ENCODE measurements at regions not wholly inside any gene's neighbourhood (a gene's known extent, or its start where the extent isn't known, plus 50 kb on each side); places are given as distances from the start of the nearest gene placed in this dataset.

DNA sequence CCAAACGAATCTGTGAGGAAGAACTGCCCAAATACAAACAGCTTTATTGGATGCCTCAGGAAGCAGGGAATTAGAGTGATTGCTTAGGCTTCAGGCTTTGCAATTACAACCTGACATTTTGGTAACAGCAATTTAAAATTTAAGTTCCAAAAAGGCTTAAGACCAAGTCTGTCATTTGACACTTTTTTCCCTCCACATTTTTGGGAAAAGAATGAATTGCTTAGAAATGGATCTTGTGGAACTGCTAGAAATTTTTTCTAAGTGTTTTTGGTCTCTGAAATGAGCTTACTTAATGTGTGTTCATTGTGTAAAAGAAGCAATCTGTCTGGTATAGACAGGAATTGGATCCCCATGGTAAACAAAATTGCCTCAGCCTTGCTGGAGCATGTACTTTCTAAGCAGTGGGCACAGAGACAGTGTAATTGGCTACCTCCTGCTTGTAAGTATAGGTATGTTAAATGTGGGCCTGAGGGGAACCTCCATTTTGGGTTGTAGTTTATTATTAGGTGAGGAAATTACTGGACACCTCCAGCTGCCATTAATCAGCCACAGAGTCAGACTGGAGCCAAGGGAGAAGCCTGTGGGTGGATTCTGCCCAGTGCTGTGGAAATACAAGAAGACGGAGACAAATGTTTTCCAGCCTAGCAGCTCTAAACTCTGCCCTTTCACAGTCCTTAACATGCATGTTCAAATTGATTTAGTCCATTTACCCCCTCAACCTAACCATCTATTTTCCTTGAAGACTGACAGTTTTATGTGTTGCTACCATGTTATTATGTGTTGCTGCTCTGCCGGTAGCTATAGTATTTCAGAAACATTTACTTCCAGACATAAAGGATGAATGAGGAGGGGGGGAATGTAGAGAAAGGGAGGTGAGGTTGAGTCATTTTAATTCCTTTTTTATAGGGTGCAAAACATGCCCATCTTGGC lies 473.0 kb downstream of the SPRY1 start:
- no peaks in the 10 kb centered on the region for H3K27me3 ChIP-seq (ENCODE audit: low read depth)
- no peaks in the 10 kb centered on the region for H3K9me3 ChIP-seq
- H3K4me1 ChIP-seq: no peaks in the 10 kb centered on the region
- DNase-seq: no peak
- no peaks in the 10 kb centered on the region for H3K36me3 ChIP-seq
- H3K27ac ChIP-seq: no peak overlapping the region
- TF ChIP-seq CTCF (IDR thresholded peaks at IDR 0.05): no peak
- H3K4me3 ChIP-seq: no peak overlapping the region
- ATAC-seq: peak in 1 of 2 donors; percentile 26
- intact Hi-C loops (cut with DNase I): no loop called here

DNA sequence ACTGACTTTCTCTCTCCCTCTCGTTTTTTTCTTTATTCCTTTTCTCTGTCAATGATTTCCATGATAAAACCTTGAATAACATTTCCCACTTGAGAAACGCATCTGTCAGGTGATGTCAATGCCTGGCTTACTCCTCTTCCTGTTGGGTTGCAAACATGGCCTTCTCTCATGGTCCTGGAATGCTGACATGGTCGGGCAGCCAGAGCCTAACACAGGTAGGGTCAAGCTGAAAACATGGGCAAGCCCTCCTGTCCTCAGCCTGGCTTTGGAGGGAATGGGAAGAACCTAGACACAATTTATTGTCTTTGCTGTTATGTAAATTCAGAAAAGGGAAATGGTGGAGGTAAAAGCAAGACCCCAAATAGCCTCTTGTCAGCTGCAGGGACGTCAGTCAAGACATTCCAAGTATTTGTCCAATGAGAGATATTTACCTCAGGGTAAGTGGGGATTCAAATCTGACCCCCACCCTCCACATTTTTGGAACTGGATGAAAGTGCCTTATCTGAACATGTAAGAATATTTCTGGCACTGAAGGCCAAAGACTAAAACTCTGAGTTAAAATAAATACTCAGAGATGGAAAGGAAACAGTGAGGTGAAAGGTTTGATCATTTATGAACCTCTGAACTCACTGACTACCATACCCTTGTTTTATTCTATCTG lies 473.8 kb downstream of the SPRY1 start:
- no peak for ATAC-seq
- H3K36me3 ChIP-seq: no peaks in the 10 kb centered on the region
- no peak for DNase-seq
- intact Hi-C loops (cut with DNase I): no loop called here
- no peak for TF ChIP-seq CTCF (IDR thresholded peaks at IDR 0.05)
- no peaks in the 10 kb centered on the region for H3K27me3 ChIP-seq (ENCODE audit: low read depth)
- H3K9me3 ChIP-seq: no peaks in the 10 kb centered on the region
- no peaks in the 10 kb centered on the region for H3K4me1 ChIP-seq
- H3K27ac ChIP-seq: no peak overlapping the region
- no peak overlapping the region for H3K4me3 ChIP-seq

DNA sequence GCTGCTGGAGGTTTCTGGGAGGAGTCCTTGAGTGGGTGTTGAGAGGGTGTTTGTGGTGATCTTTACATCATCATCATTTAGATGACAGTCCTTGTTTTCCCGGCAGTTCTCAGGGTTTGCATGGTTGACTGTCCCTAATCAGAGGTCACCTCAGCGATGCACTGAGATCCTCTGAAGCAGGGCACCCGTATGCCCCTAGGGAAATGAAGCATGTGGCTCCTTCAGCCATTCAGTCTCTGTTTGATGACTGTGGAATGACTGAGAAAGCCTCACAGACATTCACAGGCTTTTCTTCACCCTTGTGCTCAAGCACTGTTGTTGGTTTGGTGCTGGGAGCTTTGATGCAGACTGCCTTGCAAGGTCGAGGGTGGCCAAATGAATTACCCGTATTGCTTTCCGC lies 474.7 kb downstream of the SPRY1 start:
- Histone ChIP-seq H3K36me3 (no peaks in the 10 kb centered on the region), H3K9me3 (no peaks in the 10 kb centered on the region), H3K27me3 (ENCODE audit: low read depth) (no peaks in the 10 kb centered on the region), H3K4me1 (no peaks in the 10 kb centered on the region), H3K4me3 (no peak overlapping the region), H3K27ac (no peak overlapping the region)
- TF ChIP-seq CTCF (IDR thresholded peaks at IDR 0.05): no peak
- intact Hi-C loops (cut with DNase I): no loop called here
- ATAC-seq: peak in 1 of 2 donors; percentile 16
- DNase-seq: no peak

DNA sequence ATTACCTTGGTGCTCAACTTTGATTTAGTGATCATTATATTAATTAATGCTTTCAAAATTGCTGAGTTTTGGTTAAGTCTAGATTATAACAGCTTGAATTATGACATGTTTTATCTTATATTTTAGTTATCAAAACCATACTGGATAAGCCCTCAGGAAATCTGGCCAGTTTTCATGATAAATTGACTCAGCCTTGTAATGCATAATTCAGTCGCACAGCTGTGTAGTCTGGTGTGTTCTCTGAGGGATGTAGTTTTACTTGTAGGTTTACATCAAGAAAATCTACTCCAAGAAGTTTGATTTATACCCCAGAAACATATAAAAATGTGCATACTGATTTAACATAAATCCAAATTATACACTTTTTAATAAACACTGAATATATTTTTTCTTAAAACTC lies 477.5 kb downstream of the SPRY1 start:
- H3K4me3 ChIP-seq: no peak overlapping the region
- H3K9me3 ChIP-seq: no peaks in the 10 kb centered on the region
- H3K27me3 ChIP-seq (ENCODE audit: low read depth): no peaks in the 10 kb centered on the region
- TF ChIP-seq CTCF (IDR thresholded peaks at IDR 0.05): no peak
- DNase-seq: no peak
- no peaks in the 10 kb centered on the region for H3K36me3 ChIP-seq
- intact Hi-C loops (cut with DNase I): no loop called here
- no peak for ATAC-seq
- no peak overlapping the region for H3K27ac ChIP-seq
- H3K4me1 ChIP-seq: no peaks in the 10 kb centered on the region

DNA sequence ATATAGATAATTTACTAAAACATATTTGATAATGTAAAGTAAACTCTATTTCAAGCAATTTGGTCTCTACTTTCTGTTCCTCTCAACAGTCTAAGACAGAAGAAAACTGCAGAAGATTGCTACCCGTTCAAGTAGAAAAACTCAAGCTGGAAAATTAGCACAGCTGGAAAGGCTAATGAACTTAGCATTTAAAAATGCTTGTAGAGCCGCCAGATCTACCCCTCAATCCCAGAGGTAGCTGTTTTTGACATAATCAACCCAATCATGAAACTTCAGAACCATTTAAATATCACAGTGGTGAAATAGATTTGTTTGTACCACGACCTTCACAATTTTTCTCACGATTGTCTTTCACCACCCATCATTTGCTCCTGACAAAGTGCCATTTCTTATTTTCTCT lies 479.5 kb downstream of the SPRY1 start:
- H3K4me3 ChIP-seq: no peak overlapping the region
- intact Hi-C loops (cut with DNase I): no loop called here
- H3K4me1 ChIP-seq: no peaks in the 10 kb centered on the region
- H3K36me3 ChIP-seq: no peaks in the 10 kb centered on the region
- no peaks in the 10 kb centered on the region for H3K9me3 ChIP-seq
- H3K27ac ChIP-seq: no peak overlapping the region
- TF ChIP-seq CTCF (IDR thresholded peaks at IDR 0.05): no peak
- no peaks in the 10 kb centered on the region for H3K27me3 ChIP-seq (ENCODE audit: low read depth)
- ATAC-seq (no peak), DNase-seq (no peak)

Measured in lower lobe of right lung (tissue), 2 donors.